Skin of body (tissue), 1 donor: ENCODE measurements at regions not wholly inside any gene's neighbourhood (a gene's known extent, or its start where the extent isn't known, plus 50 kb on each side); places are given as distances from the start of the nearest gene placed in this dataset.
"Not testable (repeated sequence)": the region's sequence is repeated elsewhere in the genome, so short reads cannot be mapped to it uniquely, and the experiment has no call there.

Source experiments
- DNase-seq: peaks from one replicate; lab custom pipeline; 2025; lab: John Stamatoyannopoulos, UW

DNA sequence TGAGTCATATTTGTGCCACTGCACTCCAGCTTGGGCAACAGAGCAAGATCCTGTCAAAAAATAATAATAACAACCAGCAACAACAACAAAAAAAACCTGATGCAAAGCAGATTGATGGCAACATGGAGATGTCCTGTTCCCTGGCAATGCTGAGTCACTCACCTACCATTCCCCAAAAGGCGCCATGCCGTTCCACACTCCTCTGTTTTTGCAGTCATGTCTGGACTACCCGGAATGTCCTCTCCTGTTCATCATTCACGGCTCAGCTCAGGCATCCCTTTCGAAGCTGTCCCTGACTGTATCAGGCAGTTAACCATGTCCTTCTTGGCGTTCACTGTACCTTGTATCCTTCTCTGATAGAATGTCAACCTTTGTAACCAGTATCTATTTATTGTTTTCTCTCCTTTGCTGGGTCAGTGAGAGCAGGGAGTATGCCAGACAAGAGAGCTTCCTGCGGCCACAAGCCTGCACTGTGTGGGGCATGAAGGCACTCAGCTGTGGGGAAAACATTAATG lies 147.7 kb downstream of the ABCC12 start:
- DNase-seq, result no peak

DNA sequence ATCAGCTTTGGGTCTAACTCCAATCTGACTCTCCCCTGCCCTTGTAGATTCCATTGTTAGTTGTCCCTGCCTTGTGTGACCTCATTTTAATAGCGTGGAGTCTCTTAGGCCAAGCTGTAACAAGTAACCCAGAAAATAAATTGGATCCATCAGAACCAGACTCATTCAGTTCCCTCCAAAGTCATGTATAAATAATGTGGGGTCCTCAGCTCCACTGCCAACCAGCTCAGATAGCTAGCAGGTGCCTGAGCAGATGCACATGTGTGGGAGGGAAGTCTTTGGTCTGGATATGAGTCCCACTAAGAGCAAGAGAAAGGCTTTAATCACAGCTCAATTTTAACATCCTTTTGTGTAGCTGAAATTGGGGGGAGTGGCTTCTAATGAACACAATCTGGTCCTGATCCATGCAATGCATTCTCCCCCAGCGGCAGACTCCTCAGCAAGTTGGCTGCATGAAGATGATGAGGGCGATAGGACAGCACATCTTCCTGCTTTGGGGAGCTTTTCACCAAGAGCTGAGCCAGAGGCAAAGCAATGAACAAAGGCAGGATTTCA lies 151.6 kb downstream of the ABCC12 start:
- DNase-seq, result no peak

DNA sequence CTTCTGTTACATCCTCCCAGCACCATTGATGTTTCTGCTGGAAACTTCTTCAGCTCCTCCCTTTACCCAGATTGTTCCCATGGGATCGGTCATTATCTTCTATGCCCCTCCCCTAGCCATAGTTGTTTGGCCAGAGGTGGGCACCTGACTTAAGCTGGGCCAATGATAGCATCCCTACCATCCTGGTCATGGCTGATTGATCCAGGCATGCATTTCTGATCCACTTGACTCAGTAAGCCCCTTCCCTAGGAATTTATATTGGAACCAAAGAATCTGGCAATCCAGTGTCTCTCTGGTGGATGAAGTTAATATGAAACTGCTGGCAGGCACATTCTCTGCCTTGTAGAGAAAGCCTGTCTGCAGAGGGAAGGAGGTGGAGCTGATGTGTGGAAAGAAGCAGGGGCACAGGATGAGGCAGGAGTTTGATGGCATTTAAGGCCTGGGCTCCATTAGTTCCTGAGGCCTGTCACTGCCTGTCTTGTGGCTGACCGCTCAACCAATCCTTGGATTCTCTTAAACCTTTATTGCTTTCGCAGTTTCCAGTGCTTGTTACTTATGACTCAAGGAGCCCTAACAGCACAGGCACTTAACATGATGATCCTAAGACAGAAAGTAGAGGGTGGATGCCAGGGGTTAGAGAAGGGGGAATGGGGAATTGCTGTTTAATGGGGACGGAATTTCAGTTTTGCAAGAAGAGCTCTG lies 152.4 kb downstream of the ABCC12 start:
- peak; percentile 93 for DNase-seq

DNA sequence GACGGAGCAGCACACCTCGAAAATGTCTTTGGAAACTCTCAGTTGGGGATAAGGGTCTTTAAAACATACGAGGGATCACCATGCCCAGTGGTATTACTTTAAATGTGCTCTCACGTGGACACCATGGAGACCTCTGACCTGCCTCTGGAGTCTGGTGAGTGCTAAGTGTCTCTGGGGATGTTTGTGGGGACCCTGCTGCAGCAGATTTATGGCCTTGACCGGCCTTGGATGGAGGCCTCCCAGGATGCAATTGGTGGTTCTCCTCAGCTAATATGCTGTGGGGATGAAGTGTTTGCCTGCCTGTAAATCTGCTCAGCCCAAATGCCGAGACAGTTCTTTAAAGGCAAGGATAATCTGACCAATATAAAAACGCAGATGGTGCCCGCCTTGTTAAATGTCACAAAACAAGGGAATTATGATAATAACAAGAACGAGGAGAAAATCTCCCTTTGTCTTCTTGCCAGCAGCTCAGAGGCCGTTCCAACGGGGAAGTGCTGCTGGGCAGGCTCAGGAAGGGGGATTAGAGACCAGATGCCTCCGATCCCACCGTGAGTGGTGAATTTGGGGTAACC lies 154.4 kb downstream of the ABCC12 start:
- no peak for DNase-seq

DNA sequence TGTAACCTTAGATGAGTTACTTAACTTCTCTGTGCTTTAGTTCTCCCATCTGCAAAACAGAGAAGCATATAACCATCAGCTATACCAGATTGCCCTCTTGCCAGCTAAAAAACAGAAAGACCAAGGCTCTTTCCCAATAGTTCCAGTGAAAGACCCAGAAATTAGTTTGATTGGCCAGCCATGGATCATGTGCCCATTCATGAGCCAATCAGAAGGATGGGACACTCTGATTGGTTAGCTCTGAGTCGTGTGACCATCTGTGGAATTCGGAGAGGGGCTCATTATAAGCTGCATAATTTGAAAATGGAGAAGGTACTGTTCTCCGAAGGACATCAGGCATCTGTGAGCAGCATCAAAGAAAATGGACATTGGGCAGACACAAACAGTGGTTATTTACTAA lies 155.2 kb downstream of the ABCC12 start:
- no peak for DNase-seq

DNA sequence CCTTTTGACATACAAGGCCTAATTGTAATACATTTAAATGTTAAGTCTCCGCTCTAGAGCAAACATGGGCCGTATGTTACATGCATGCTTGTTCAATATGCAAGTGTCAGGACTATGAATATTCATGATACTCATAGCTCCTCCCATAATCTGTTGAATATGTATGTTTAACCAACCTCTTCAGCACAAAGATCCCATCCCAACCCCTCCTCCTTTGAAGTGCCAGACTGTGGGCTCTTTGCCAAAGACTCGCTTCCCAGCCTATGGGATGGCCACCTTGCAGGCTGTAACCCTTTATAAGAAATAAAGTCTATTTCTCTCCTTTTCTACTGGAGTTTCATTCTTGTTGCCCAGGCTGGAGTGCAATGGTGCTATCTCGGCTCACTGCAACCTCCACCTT lies 156.2 kb downstream of the ABCC12 start:
- no peak for DNase-seq

DNA sequence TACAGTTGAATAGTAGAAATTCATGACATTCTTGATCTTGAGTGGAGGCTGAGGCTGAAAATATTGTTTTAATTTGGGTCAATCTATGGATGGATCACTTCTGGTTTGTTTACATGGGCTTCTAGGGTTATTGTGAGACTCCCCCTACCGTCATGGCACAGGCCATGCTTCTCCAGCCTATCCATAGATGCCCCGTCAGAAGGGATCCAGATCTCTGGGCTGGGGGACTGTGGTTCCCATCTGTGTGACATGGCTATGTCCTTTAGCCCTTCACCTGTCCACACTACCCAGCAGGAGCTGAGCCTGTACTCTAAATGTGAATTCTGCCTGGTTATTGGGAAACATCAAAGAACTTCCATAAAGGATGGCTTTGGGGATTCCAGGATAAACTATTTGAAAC lies 160.4 kb downstream of the ABCC12 start:
- no peak for DNase-seq

DNA sequence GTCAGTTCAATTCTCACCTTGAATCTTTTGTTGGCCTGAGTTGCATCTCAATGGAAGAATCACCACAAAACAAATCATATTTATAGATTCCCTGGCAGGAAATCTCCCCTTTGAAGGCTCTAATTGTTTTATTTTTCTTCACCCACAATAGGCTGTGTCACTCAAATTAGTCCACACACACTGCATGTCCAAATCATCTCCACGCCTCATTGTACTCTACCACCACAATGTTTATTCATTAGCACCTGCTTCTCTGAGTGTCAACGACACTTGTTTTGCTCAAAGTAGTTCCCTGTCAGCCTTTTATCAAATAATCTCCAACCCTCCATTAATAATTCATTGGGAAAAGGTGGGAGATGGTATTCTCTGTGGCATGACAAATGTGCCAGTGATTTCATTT lies 164.3 kb downstream of the ABCC12 start:
- DNase-seq, result no peak

DNA sequence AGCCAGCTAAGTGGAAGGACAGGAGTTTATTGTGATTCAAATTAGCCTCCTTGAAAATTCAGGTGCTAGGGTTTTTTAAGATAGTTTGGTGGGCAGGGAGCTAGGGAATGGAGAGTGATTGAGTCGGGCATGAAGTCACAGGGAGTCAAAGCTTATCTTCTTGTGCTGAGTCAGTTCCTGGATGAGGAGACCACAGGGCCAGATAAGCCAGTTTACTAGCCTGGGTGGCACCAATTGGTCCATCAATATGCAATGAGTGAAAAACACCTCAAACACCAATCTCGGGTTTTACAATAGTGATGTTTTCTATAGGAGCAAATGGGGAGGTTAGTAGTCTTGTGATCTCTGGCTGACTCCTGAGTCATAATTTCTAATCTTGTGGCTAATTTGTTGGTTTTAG lies 165.1 kb downstream of the ABCC12 start:
- no peak for DNase-seq

DNA sequence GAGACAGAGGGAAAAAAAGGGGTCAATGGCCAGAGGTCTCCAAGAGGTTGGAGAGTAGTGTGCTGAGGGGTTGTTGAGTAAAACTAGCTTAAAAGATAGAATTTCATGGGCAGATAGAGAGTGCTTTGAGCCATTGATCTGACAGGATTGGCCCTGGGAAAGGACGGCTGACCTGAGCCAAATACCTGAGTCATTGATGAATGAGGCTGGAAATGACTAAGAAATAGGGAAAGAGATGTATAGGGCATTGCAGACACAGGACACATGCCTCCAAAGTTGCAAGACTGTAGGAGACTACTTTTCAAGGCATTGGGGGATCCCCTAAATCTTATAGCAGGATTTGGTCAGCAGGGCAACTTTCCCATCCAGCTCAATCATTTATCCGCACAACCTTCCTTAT lies 168.7 kb downstream of the ABCC12 start:
- DNase-seq, result no peak

DNA sequence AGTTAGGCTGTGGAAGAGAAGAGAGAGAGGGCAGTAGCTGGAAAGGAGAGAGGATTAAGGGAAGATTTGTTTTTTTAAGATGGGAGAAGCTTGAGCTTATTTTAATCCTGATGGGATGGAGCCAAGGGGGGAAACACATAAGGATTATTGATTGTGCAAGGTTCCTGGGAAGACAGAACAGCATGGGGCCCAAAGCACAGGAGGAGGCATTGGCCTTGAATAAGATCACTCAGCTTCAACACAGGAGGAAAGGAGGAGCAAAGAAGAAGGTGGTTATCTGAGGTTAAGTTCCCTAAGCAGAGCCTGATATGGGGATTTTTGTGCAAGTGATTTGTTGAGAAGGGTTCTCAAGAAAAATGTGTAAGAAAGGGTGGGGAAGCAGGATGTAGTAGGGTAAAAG lies 169.8 kb downstream of the ABCC12 start:
- no peak for DNase-seq

DNA sequence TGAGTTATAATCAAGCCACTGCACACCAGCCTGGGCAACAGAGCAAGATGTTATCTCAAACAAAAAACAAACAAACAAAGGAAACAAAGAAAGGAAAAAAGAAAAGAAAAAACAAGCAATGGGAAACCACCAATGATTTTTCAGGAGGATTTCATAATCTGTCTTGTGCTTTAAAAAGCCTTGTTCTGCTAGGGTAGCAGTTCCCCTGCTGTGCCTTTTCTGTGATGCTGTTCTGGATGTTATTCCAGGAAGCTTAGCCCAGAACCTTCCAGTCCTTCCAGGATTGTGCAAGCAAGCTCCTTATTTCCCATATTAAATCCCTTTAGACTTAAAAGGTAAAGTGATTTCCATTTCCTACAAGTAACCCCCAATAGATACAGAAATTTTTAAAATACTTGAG lies 171.1 kb downstream of the ABCC12 start:
- no peak for DNase-seq

DNA sequence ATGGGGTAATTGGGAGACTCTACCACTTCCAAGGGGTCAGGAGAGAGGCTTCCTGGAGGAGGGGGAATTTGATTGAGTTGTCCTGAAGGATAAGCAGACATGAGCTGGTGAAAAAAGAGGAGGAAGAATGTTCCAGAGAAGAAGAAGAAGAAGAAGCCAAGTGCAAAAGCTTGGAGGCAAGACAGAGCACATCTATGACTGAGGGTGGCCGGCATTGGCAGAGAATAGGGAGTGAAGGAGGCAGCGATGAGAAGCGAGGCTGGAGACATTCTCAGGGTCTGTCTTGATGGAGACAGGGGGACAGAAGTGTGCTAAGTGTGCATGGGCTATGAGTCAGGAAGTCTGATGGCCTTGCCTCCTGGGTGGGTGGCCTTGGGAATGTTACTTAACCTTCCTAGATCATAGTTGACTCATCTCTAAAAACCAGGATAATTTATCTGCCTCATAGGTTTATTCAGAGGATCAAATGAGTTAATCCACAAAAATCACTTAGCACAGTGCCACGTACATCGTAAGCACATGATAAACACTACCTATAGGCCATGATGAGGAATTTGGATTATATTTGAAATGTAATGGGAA lies 171.7 kb downstream of the ABCC12 start:
- no peak for DNase-seq

DNA sequence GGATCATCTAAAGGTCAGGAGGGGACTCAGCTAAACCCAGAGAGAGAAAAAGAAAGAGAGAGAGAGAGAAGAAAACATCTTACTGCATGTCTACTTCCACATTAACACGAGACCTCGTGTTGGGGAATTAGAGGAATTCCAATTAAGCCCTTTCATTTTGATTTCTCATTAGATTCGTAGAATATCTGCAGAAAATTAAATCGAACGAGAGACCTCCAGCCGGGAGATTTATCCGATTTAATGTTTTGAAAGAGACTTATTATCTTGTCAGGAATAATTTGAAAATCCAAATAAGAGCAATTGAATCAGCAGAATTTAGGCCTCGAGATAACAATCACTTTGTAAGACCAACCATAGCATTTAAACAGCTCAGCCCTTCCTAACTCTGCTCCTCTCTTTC lies 175.6 kb downstream of the ABCC12 start:
- DNase-seq, result no peak

DNA sequence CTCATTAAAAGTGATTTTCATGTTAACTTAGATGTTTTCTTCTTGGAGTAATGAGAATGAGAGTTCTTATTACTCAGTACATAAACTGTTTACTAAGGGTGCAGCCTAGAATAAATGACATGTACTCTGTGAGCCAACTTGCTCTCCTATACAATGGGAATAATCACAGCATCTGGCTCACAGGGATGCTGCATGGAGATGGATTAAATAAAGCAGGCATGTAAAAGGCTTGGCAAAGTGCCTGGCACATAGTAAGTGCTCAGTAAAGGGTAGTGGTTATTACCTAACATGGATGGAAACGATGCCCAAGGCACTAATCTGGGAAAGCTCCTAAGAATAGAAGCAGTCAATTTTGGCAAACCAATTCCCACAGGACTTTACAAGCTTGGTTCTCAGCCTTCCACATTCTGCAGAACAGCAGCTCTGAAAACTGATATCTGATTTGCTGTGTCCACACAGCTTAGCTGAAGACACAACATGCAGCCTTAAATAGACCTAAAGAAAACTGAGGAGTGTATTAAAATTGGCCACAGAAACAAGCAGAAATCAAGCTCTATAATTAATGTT lies 176.1 kb downstream of the ABCC12 start:
- DNase-seq, result no peak

DNA sequence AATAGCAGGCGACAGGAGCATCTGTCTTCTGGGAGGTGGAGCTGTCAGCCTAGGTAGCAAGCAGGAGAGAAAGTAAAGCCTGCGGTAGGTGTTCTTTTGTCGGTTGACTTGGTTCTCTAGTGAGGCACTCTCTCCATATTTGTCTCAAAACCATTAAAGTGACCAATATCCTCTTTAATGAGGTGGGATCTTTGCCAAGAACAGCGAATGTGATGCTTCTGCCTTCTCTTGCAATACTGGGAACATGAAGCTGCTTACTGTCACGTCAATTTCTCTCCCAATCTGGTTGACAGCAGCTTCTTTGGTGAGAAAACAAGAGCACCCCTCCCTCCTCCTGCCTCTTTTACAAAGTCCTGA lies 176.7 kb downstream of the ABCC12 start:
- DNase-seq, result no peak

DNA sequence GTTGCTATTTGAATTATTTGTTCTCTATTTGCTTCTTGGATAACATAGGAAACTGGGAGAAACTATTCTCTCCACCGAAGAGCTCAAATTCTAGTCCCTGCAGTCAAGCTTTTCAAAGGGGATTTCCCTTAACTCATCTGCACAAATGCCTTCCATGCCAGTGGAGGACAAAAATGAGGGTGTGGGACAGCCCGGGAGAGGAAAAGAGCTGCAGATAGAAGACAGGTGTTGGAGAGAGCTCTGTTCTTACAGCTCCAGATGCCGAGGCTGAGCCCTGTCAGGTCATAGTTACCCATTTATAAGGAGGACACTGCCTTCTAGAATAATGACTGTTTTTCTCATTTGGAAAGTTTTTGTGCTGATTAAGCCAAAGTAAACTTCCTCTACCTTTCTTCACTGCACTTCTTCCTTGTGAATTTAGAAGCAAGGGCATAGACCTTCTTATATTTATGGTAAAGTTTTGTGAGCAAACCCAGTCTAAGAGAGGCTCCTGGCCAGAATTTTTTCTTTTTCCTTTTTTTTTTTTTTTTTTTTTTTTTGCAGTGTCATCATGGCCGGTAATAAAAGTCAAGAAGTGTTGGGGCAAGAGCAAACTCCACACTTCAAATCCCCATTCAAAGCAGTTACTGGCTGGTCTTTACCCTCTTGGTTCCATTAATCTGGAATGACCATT lies 177.2 kb downstream of the ABCC12 start:
- DNase-seq, result no peak

DNA sequence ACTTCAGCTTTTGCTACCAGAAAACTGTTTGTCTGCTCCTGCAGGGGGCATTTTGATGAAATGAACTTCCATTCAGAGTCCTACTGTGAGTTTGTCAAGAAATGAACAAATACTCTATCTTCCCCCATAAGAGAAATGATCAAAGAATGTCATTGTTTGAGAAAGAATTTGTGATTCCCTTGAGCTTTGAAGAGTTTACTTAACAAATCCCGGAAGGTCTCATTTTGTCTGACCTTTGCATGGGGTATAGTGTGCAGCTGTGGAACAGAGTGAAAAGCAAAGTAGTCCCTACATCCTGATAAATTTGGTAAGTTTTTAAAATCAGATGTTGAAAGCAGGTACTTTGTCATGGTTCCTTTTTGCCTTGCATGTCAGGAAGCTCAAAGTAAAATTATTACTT lies 178.0 kb downstream of the ABCC12 start:
- DNase-seq, result no peak

DNA sequence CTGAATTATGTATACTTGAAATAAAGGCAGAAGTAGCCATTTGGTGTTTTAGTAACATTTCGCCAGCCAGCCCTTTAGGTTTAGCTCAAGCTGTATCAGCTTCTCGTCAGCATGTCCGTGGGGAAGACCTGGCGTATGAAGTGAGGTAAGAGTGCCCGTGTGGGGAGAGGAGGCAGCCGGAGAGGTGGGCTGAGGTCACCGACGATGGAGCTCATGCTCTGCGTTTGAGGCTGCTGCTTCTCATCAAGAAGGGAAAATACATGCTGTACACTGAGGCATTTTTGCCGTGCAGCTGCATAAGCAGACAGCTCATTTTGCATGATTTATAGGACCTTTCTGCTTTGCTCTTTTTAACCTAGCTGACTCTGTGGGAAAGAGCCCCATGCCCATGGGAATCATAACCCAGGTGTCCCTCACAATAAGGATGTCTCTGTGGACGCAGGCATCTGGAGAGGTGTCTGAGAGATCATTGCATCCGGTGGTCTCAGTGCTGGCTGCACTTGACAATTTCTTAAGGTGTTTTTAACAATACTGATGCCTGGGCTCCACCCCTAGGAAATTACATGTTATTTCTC lies 179.1 kb downstream of the ABCC12 start:
- no peak for DNase-seq

DNA sequence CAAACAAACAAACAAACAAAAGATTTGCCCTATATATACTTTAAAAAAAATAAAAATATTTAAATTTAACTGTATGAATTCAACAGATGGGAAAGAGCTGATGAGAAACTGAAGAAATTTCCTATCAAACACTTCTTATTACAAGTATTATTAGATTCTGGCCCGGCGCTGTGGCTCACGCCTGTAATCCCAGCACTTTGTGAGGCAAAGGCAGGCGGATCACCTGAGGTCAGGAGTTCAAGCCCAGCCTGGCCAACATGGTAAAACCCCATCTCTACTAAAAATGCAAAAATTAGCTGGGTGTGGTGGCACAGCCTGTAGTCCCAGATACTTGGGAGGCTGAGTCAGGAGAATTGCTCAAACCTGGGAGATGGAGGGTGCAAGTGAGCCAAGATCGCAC lies 180.8 kb downstream of the ABCC12 start:
- not testable (repeated sequence) for DNase-seq

DNA sequence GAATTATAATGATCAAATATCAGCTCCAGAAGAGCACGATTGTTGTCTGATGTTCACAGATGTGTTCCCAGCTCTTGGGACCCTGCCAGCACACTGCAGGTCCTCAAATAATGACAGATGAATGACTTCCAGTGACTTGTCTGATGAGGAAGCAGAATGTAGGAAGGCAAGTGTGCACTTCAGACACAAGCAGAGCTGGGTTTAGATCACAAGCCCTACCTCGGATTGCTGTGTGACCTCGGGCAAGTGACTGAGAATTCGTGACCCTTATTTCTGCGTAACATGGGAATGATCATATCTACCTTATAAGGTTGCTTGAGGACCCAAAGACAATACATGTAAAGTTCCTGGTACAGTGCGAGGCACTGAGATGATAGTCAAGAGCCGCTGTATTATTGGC lies 182.2 kb downstream of the ABCC12 start:
- DNase-seq, result no peak
